PC-9 (cell line): ENCODE measurements at regions not wholly inside any gene's neighbourhood (a gene's known extent, or its start where the extent isn't known, plus 50 kb on each side); places are given as distances from the start of the nearest gene placed in this dataset.

Source experiments
- BruUV-seq: library from RNA; stranded (reverse); fragments of 400-500 nt; replicated peaks from 2 replicates; lab custom pipeline; 2021; lab: Mats Ljungman, UMichigan
- CTCF ChIA-PET: fragments of 300-600 bp; sonication (Branson Sonifier 250); formaldehyde crosslinking; loops from one replicate; lab custom pipeline; 2022; ENCODE audit warnings: antibody characterized with exemption; lab: Charles Lee
- POLR2A ChIA-PET: fragments of 300-600 bp; sonication (Branson Sonifier 250); formaldehyde crosslinking; loops from one replicate; lab custom pipeline; 2022; ENCODE audit warnings: antibody characterized with exemption; ENCODE audit not compliant: unreplicated experiment; lab: Charles Lee
- DNase-seq, 2 experiments: peaks; one replicate each; pipeline versions ENCODE4 v3.0.0 to v3.0.0-alpha.2; 2015 to 2022; ENCODE audit warnings: mixed read lengths in 1 of 2
- H2AFZ ChIP-seq: fragments of 200-600 bp; sonication (generic); 2 replicates; pipeline ENCODE4 v1.8.1; 2017; ENCODE audit warnings: antibody characterized with exemption
- H3F3A ChIP-seq: fragments of 200-600 bp; sonication (generic); 2 replicates; pipeline ENCODE4 v1.8.1; 2017; ENCODE audit warnings: antibody characterized with exemption, mild to moderate bottlenecking, low read depth; ENCODE audit not compliant: insufficient read depth
- H3K27ac ChIP-seq: fragments of 200-600 bp; sonication (generic); 2 replicates; pipeline ENCODE4 v1.6.1; 2016; ENCODE audit warnings: mixed run types
- H3K27me3 ChIP-seq: fragments of 200-600 bp; sonication (generic); 2 replicates; pipeline ENCODE4 v1.6.1; 2016; ENCODE audit warnings: low read depth, mixed run types; ENCODE audit not compliant: insufficient read depth
- H3K36me3 ChIP-seq: fragments of 200-600 bp; sonication (generic); 2 replicates; pipeline ENCODE4 v1.6.1; 2016; ENCODE audit warnings: low read depth, mixed run types
- H3K4me1 ChIP-seq: fragments of 200-600 bp; sonication (generic); replicated peaks from 2 replicates; pipeline ENCODE4 v1.6.1; 2016; ENCODE audit warnings: mixed run types; ENCODE audit not compliant: insufficient read depth
- H3K4me2 ChIP-seq: fragments of 200-600 bp; sonication (generic); 2 replicates; pipeline ENCODE4 v1.6.1; 2017; ENCODE audit warnings: mixed run types
- H3K4me3 ChIP-seq: fragments of 200-600 bp; sonication (generic); 2 replicates; pipeline ENCODE4 v1.6.1; 2016; ENCODE audit warnings: mixed run types
- H3K79me2 ChIP-seq: fragments of 200-600 bp; sonication (generic); 2 replicates; pipeline ENCODE4 v1.6.1; 2017; ENCODE audit warnings: low read depth, mixed run types
- H3K9me2 ChIP-seq: fragments of 200-600 bp; sonication (generic); 2 replicates; pipeline ENCODE4 v1.8.1; 2017; ENCODE audit warnings: mild to moderate bottlenecking; ENCODE audit not compliant: insufficient read depth
- H3K9me3 ChIP-seq: fragments of 200-600 bp; sonication (generic); 2 replicates; pipeline ENCODE4 v1.8.1; 2016; ENCODE audit warnings: low read depth; ENCODE audit not compliant: insufficient read depth
- H4K20me1 ChIP-seq: fragments of 200-600 bp; sonication (generic); 2 replicates; pipeline ENCODE4 v1.8.1; 2017; ENCODE audit not compliant: insufficient read depth
- CTCF ChIP-seq: fragments of 200-600 bp; sonication (generic); conservative IDR thresholded peaks from 2 replicates; pipeline ENCODE4 v1.6.1; 2017; ENCODE audit warnings: mixed run types, antibody characterized with exemption, mild to moderate bottlenecking, moderate library complexity
- EZH2 ChIP-seq: fragments of 200-600 bp; sonication (generic); IDR thresholded peaks from 2 replicates; pipeline ENCODE4 v1.8.0; 2017; ENCODE audit warnings: antibody characterized with exemption, low read depth
- intact Hi-C: fragments of 100-400 bp; cut with micrococcal nuclease; formaldehyde crosslinking; loops from one replicate; pipeline ENCODE4 v1.10.0; 2022; ENCODE audit not compliant: unreplicated experiment

DNA sequence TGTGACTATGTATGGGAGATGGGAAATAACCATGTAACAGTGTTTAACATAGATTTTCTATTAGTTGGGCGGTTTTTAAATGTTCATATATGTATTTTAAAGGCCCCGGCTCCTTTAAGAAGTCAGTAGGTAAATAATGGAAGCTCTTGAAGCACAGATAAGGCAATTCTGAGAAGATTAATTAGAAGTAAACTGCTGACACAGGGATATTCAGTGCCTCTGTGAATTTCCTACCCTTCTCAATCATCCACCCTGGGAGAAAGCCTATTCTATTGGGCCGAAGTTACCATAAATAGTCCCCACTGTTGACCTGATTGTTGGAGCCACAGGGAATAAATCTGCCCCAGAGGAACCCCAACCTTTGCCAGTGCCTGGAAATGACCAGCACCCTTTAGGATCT lies 56.8 kb upstream of the SIX3 start:
- Histone ChIP-seq H3K36me3 (no peaks in the 10 kb centered on the region), H3K27ac (no peak overlapping the region), H4K20me1 (no peaks in the 10 kb centered on the region), H3K4me1 (no peaks in the 10 kb centered on the region), H3K79me2 (no peaks in the 10 kb centered on the region), H3K9me3 (no peaks in the 10 kb centered on the region), H3F3A (no peaks in the 10 kb centered on the region), H3K27me3 (no peaks in the 10 kb centered on the region), H3K4me2 (no peak overlapping the region), H3K4me3 (no peak overlapping the region), H2AFZ (no peak overlapping the region), H3K9me2 (no peaks in the 10 kb centered on the region)
- DNase-seq = no peak
- intact Hi-C loops = no loop called here
- TF ChIP-seq EZH2 (no peak), CTCF (no peak)
- ChIA-PET CTCF (interaction anchor here (1.0 kb wide), 1 partner anchor 67 kb away, joined by 3 read pairs; no protein-coding TSS in a partner anchor), POLR2A (no interaction called here)
- no TSS peak for BruUV-seq

GRCh38 chr2:44886414-44886813 lies 55.1 kb upstream of the SIX3 start:
- Histone ChIP-seq H3K36me3 (no peaks in the 10 kb centered on the region), H3F3A (no peaks in the 10 kb centered on the region), H3K4me1 (no peaks in the 10 kb centered on the region), H4K20me1 (no peaks in the 10 kb centered on the region), H3K4me2 (no peak overlapping the region), H3K4me3 (no peak overlapping the region), H3K79me2 (no peaks in the 10 kb centered on the region), H3K9me3 (no peaks in the 10 kb centered on the region; the same call in 1 of the 2 replicates), H3K27me3 (no peaks in the 10 kb centered on the region), H2AFZ (no peak overlapping the region), H3K27ac (no peak overlapping the region), H3K9me2 (no peaks in the 10 kb centered on the region)
- CTCF ChIA-PET = no interaction called here
- TF ChIP-seq CTCF (no peak), EZH2 (no peak)
- DNase-seq = no peak
- POLR2A ChIA-PET = interaction anchor here (0.6 kb wide), 1 partner anchor 32 kb away, joined by 4 read pairs; no protein-coding TSS in a partner anchor
- intact Hi-C loops = no loop called here
- BruUV-seq = no TSS peak

- DNase-seq = no peak
- Histone ChIP-seq H3K27ac (no peak overlapping the region), H3K4me3 (no peak overlapping the region), H2AFZ (no peak overlapping the region), H3K4me2 (no peak overlapping the region), H3K27me3 (no peaks in the 10 kb centered on the region), H4K20me1 (no peaks in the 10 kb centered on the region), H3K9me3 (peaks cover 13% of the 10 kb centered on the region; the same call in 1 of the 2 replicates), H3F3A (no peaks in the 10 kb centered on the region), H3K4me1 (no peaks in the 10 kb centered on the region), H3K79me2 (no peaks in the 10 kb centered on the region), H3K36me3 (no peaks in the 10 kb centered on the region), H3K9me2 (no peaks in the 10 kb centered on the region)
- TF ChIP-seq EZH2 = no peak
- TF ChIP-seq CTCF = no peak
- intact Hi-C loops = no loop called here
- ChIA-PET POLR2A (no interaction called here), CTCF (no interaction called here)
- BruUV-seq = no TSS peak
Observed at GRCh38 chr2:44889096-44889495, 52.4 kb upstream of the SIX3 start.
